ENCODE measurements at regions not wholly inside any gene's neighbourhood (a gene's known extent, or its start where the extent isn't known, plus 50 kb on each side); places are given as distances from the start of the nearest gene placed in this dataset.
"Not testable (repeated sequence)": the region's sequence is repeated elsewhere in the genome, so short reads cannot be mapped to it uniquely, and the experiment has no call there.

DNA sequence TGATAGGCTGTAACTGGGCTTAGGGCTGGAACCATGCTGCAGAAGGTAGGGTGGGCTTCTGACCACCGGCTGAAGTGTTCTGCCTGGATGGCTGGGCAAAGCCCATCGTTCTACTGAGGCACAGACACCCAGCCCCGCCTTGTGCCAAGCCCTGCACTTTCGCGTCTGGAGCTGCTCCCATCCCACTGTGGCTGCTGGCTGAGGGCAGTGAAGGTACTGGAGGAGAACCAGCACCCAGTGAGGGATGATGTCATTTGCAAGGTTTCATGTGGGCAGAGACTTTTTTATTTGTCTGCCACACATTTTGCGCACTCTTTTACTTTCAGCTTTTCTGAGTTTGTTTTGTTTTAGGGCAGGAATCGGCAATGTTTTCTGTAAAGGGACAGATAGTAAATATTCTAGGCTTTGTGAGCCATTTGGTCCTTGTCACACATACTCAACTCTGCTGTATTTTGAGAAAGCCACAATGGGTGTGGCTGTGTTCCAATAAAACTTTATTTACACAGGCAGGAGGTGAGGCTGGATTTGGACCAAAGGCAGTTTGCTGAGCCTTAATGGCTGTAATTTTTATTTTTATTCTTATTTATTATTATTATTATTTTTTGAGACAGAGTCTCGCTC lies 85.6 kb downstream of the ASB1 start:
- no peak for DNase-seq (ENCODE audit: low read depth)
- no peak overlapping the region for H3K4me3 ChIP-seq (ENCODE audit: control insufficient read depth, low read depth, low read length)
- no peak for TF ChIP-seq CTCF (conservative IDR thresholded peaks at IDR 0.05; ENCODE audit: control insufficient read depth, insufficient read depth, low read depth, low read length)

- DNase-seq (ENCODE audit: low read depth): peak; percentile 77
- no peak overlapping the region for H3K4me3 ChIP-seq (ENCODE audit: control insufficient read depth, low read depth, low read length)
- peak; percentile 64 for TF ChIP-seq CTCF (conservative IDR thresholded peaks at IDR 0.05; ENCODE audit: control insufficient read depth, insufficient read depth, low read depth, low read length)
Observed at GRCh38 chr2:238513346-238513745, 86.6 kb downstream of the ASB1 start.

DNA sequence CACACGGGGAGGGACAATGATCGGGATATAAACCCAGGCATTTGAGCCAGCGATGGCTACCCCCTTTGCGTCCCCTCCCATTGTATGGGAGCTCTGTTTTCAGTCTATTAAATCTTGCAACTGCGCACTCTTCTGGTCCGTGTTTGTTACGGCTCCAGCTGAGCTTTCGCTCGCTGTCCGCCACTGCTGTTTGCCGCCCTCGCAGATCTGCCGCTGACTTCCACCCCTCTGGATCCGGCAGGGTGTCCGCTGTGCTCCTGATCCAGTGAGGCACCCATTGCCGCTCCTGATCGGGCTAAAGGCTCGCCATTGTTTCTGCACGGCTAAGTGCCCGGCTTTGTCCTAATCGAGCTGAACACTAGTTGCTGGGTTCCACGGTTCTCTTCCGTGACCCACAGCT lies 87.3 kb downstream of the ASB1 start:
- not testable (repeated sequence) for DNase-seq (ENCODE audit: low read depth); H3K4me3 ChIP-seq (ENCODE audit: control insufficient read depth, low read depth, low read length)

GRCh38 chr2:238515377-238515776 lies 88.7 kb downstream of the ASB1 start:
- DNase-seq (ENCODE audit: low read depth): peak; percentile 90
- no peak for TF ChIP-seq CTCF (conservative IDR thresholded peaks at IDR 0.05; ENCODE audit: control insufficient read depth, insufficient read depth, low read depth, low read length)
- H3K4me3 ChIP-seq (ENCODE audit: control insufficient read depth, low read depth, low read length): no peak overlapping the region

- no peak for TF ChIP-seq CTCF (conservative IDR thresholded peaks at IDR 0.05; ENCODE audit: control insufficient read depth, insufficient read depth, low read depth, low read length)
- DNase-seq (ENCODE audit: low read depth): no peak
- H3K4me3 ChIP-seq (ENCODE audit: control insufficient read depth, low read depth, low read length): no peak overlapping the region
Observed at GRCh38 chr2:238517209-238517608, 90.5 kb downstream of the ASB1 start.

GRCh38 chr2:238518172-238518820 lies 91.6 kb downstream of the ASB1 start:
- TF ChIP-seq CTCF (conservative IDR thresholded peaks at IDR 0.05; ENCODE audit: control insufficient read depth, insufficient read depth, low read depth, low read length): peak; percentile 28
- H3K4me3 ChIP-seq (ENCODE audit: control insufficient read depth, low read depth, low read length): no peak overlapping the region
- peak; percentile 99 for DNase-seq (ENCODE audit: low read depth)

GRCh38 chr2:238518821-238519186 lies 92.1 kb downstream of the ASB1 start:
- H3K4me3 ChIP-seq (ENCODE audit: control insufficient read depth, low read depth, low read length): no peak overlapping the region
- no peak for TF ChIP-seq CTCF (conservative IDR thresholded peaks at IDR 0.05; ENCODE audit: control insufficient read depth, insufficient read depth, low read depth, low read length)
- no peak for DNase-seq (ENCODE audit: low read depth)
